B cell (primary cell): ENCODE measurements at regions not wholly inside any gene's neighbourhood (a gene's known extent, or its start where the extent isn't known, plus 50 kb on each side); places are given as distances from the start of the nearest gene placed in this dataset.

Experiments
- ATAC-seq: fragments of 200-7000 bp; cut with Tn5 transposase; one replicate; pipeline ENCODE4 v1.10.0; 2021; ENCODE audit warnings: low read depth, mild to moderate bottlenecking, moderate number of reproducible peaks, moderate library complexity
- CTCF ChIA-PET: fragments of 350-600 bp; sonication (Branson Sonifier 250); formaldehyde crosslinking; loops from one replicate; lab custom pipeline; 2021; ENCODE audit warnings: antibody characterized with exemption, inconsistent platforms; lab: Charles Lee
- POLR2A ChIA-PET: fragments of 350-600 bp; sonication (Branson Sonifier 250); formaldehyde crosslinking; loops from one replicate; lab custom pipeline; 2021; ENCODE audit warnings: antibody characterized with exemption; lab: Charles Lee
- DNase-seq: peaks from one replicate; pipeline ENCODE4 v3.0.0; 2013
- H2AFZ ChIP-seq: 2 replicates; pipeline ENCODE4 v1.6.1; 2012; ENCODE audit warnings: mild to moderate bottlenecking, low read depth, low read length; ENCODE audit not compliant: insufficient read depth, poor library complexity, severe bottlenecking
- H3K27ac ChIP-seq, 2 donors: 1 replicate in 1 of 2; 2 replicates in 1 of 2; pipeline ENCODE4 v1.5.1; 2012 to 2013; ENCODE audit warnings: low read length in 2 of 2, mild to moderate bottlenecking in 2 of 2, moderate library complexity in 1 of 2
- H3K27me3 ChIP-seq, 4 experiments: fragments of 200-600 bp in 1 of 4; sonication (generic) in 1 of 4; replicated peaks in 1 of 4; 1 replicate in 2 of 4; 2 replicates in 2 of 4; pipeline versions ENCODE4 v1.6.1 to v1.7.0; 2013 to 2016; ENCODE audit warnings: low read length in 3 of 4, mild to moderate bottlenecking in 2 of 4, mixed read lengths in 1 of 4, moderate library complexity in 1 of 4; ENCODE audit not compliant: insufficient read depth in 4 of 4, control insufficient read depth in 3 of 4; ENCODE audit errors: control extremely low read depth in 1 of 4
- H3K36me3 ChIP-seq, 2 experiments: replicated peaks in 1 of 2; 1 replicate in 1 of 2; 2 replicates in 1 of 2; pipeline versions ENCODE4 v1.6.1 to v1.7.1; 2013; ENCODE audit warnings: low read length in 1 of 2; ENCODE audit not compliant: insufficient read depth in 2 of 2, control insufficient read depth in 1 of 2; ENCODE audit errors: control extremely low read depth in 1 of 2, extremely low read depth in 1 of 2
- H3K4me1 ChIP-seq, 2 donors: fragments of 200-600 bp in 1 of 2; sonication (generic) in 1 of 2; 1 replicate in 1 of 2; 2 replicates in 1 of 2; pipeline versions ENCODE4 v1.5.1 to v1.6.1; 2013 to 2017; ENCODE audit warnings: low read length in 2 of 2; ENCODE audit not compliant: control insufficient read depth in 2 of 2, insufficient read depth in 2 of 2
- H3K4me2 ChIP-seq: replicated peaks from 2 replicates; pipeline ENCODE3; 2012; ENCODE audit warnings: mild to moderate bottlenecking, low read depth, low read length; ENCODE audit not compliant: poor library complexity, severe bottlenecking
- H3K4me3 ChIP-seq, 5 experiments: fragments of 200-600 bp in 1 of 5; sonication (generic) in 1 of 5; 1 replicate in 3 of 5; 2 replicates in 2 of 5; pipeline versions ENCODE4 v1.5.1 to v1.7.0; 2011 to 2016; ENCODE audit warnings: low read length in 4 of 5, mild to moderate bottlenecking in 4 of 5, low read depth in 2 of 5, control low read depth in 1 of 5, moderate library complexity in 1 of 5; ENCODE audit not compliant: insufficient read depth in 1 of 5; ENCODE audit errors: control extremely low read depth in 1 of 5, extremely low read depth in 1 of 5
- H3K79me2 ChIP-seq: fragments of 200-600 bp; sonication (generic); one replicate; pipeline ENCODE4 v1.6.0; 2016; ENCODE audit warnings: low read length; ENCODE audit not compliant: control insufficient read depth, insufficient read depth
- H3K9ac ChIP-seq: fragments of 200-600 bp; sonication (generic); 2 replicates; pipeline ENCODE4 v1.6.1; 2017; ENCODE audit warnings: mild to moderate bottlenecking, low read length, moderate library complexity
- H3K9me3 ChIP-seq, 3 donors: one replicate each; pipeline versions ENCODE4 v1.6.1 to v1.7.1; 2013; ENCODE audit warnings: low read length in 2 of 3; ENCODE audit not compliant: control insufficient read depth in 2 of 3, insufficient read depth in 1 of 3; ENCODE audit errors: control extremely low read depth in 1 of 3
- H4K20me1 ChIP-seq: 2 replicates; pipeline ENCODE4 v1.6.0; 2012; ENCODE audit warnings: mild to moderate bottlenecking, low read length; ENCODE audit not compliant: insufficient read depth, control insufficient read depth, poor library complexity, severe bottlenecking
- H3K27ac Mint-ChIP-seq: one replicate; pipeline ENCODE4 v1.8.0; 2021; ENCODE audit warnings: mixed read lengths
- H3K27me3 Mint-ChIP-seq: one replicate; pipeline ENCODE4 v1.8.0; 2021; ENCODE audit warnings: mixed read lengths
- H3K4me1 Mint-ChIP-seq: one replicate; pipeline ENCODE4 v1.8.0; 2021; ENCODE audit warnings: mixed read lengths
- H3K4me3 Mint-ChIP-seq: one replicate; pipeline ENCODE4 v1.8.0; 2021; ENCODE audit warnings: mixed read lengths
- H3K9me3 Mint-ChIP-seq: one replicate; pipeline ENCODE4 v1.8.0; 2022; ENCODE audit warnings: mixed read lengths; ENCODE audit not compliant: insufficient read depth
- EZH2 ChIP-seq: IDR thresholded peaks from 2 replicates; pipeline ENCODE4 v1.6.1; 2012; ENCODE audit warnings: borderline replicate concordance, low read depth, mild to moderate bottlenecking, moderate library complexity, low read length; ENCODE audit not compliant: insufficient read depth, poor library complexity, severe bottlenecking
- WGBS: methylation state at CpG from one replicate; pipeline ENCODE4 v1.1.5; 2013; ENCODE audit warnings: missing lambda C conversion rate; ENCODE audit not compliant: insufficient coverage; 5-methylcytosine and 5-hydroxymethylcytosine counted together
- intact Hi-C: fragments of 100-400 bp; cut with micrococcal nuclease; formaldehyde crosslinking; loops from one replicate; pipeline ENCODE4 v1.10.0; 2022
- TF ChIP-seq, protein P1 (sequence below): fragments of 200-600 bp; IDR thresholded peaks from one replicate; pipeline ENCODE4 v1.8.0; 2022; ENCODE audit warnings: antibody characterized with exemption, mild to moderate bottlenecking

- Histone ChIP-seq H3K36me3 (no peaks in the 10 kb centered on the region), H3K4me2 (no peak overlapping the region), H3K79me2 (no peaks in the 10 kb centered on the region), H3K27me3 (no peaks in the 10 kb centered on the region), H3K4me1 (no peaks in the 10 kb centered on the region), H4K20me1 (no peaks in the 10 kb centered on the region), H3K27ac (no peak overlapping the region), H3K9me3 (no peaks in the 10 kb centered on the region), H3K4me3 (no peak overlapping the region), H3K9ac (no peak overlapping the region), H2AFZ (no peak overlapping the region)
- Mint-ChIP-seq H3K9me3 (no peaks in the 10 kb centered on the region), H3K27ac (no peak overlapping the region), H3K4me1 (no peaks in the 10 kb centered on the region), H3K27me3 (peaks cover 7% of the 10 kb centered on the region), H3K4me3 (no peak overlapping the region)
- ChIA-PET POLR2A (no interaction called here), CTCF (no interaction called here)
- intact Hi-C loops: no loop called here
- WGBS: 90% methylated on average over 3 of the region's 5 CpGs
- no peak for ATAC-seq
- DNase-seq: no peak
- TF ChIP-seq, protein P1, sequence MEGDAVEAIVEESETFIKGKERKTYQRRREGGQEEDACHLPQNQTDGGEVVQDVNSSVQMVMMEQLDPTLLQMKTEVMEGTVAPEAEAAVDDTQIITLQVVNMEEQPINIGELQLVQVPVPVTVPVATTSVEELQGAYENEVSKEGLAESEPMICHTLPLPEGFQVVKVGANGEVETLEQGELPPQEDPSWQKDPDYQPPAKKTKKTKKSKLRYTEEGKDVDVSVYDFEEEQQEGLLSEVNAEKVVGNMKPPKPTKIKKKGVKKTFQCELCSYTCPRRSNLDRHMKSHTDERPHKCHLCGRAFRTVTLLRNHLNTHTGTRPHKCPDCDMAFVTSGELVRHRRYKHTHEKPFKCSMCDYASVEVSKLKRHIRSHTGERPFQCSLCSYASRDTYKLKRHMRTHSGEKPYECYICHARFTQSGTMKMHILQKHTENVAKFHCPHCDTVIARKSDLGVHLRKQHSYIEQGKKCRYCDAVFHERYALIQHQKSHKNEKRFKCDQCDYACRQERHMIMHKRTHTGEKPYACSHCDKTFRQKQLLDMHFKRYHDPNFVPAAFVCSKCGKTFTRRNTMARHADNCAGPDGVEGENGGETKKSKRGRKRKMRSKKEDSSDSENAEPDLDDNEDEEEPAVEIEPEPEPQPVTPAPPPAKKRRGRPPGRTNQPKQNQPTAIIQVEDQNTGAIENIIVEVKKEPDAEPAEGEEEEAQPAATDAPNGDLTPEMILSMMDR: no peak
- TF ChIP-seq EZH2: no peak
These were observed 329.0 kb downstream of the PAX3 start for GRCh38 chr2:221969830-221970144.

GRCh38 chr2:221969087-221969829 lies 329.5 kb downstream of the PAX3 start:
- H3K27ac ChIP-seq: no peak overlapping the region
- DNase-seq: peak; percentile 8
- 0% methylated on average over 1 of the region's 7 CpGs for WGBS
- no peak overlapping the region for H3K4me3 ChIP-seq
- H4K20me1 ChIP-seq: no peaks in the 10 kb centered on the region
- H3K79me2 ChIP-seq: no peaks in the 10 kb centered on the region
- ATAC-seq: no peak
- CTCF ChIA-PET: no interaction called here
- no peaks in the 10 kb centered on the region for H3K36me3 ChIP-seq
- H3K4me1 ChIP-seq: no peaks in the 10 kb centered on the region
- no peaks in the 10 kb centered on the region for H3K4me1 Mint-ChIP-seq
- peaks cover 7% of the 10 kb centered on the region for H3K27me3 Mint-ChIP-seq
- H3K4me3 Mint-ChIP-seq: no peak overlapping the region
- TF ChIP-seq EZH2: no peak
- TF ChIP-seq, protein P1: peak; percentile 59
- H3K4me2 ChIP-seq: no peak overlapping the region
- no peak overlapping the region for H3K27ac Mint-ChIP-seq
- no peaks in the 10 kb centered on the region for H3K9me3 ChIP-seq
- H3K9me3 Mint-ChIP-seq: no peaks in the 10 kb centered on the region
- no peaks in the 10 kb centered on the region for H3K27me3 ChIP-seq
- POLR2A ChIA-PET: no interaction called here
- H3K9ac ChIP-seq: no peak overlapping the region
- H2AFZ ChIP-seq: no peak overlapping the region
- intact Hi-C loops: no loop called here
